ENCODE measurements at regions not wholly inside any gene's neighbourhood (a gene's known extent, or its start where the extent isn't known, plus 50 kb on each side); places are given as distances from the start of the nearest gene placed in this dataset.

GRCh38 chr10:37707829-37708578, 149.4 kb downstream of the ZNF248 start:
- Histone ChIP-seq H3K27me3 (no peaks in the 10 kb centered on the region), H3K27ac (no peak overlapping the region), H3K9me3 (no peaks in the 10 kb centered on the region), H3K4me1 (peaks cover 0 to 27% of the 10 kb centered on the region in 2 donors), H3K4me3 (no peak overlapping the region), H3K36me3 (no peaks in the 10 kb centered on the region)
- no peak for DNase-seq (ENCODE audit: low spot score)
- TF ChIP-seq CTCF (IDR thresholded peaks at IDR 0.05) = peak in 1 of 2 donors; percentile 23

DNA sequence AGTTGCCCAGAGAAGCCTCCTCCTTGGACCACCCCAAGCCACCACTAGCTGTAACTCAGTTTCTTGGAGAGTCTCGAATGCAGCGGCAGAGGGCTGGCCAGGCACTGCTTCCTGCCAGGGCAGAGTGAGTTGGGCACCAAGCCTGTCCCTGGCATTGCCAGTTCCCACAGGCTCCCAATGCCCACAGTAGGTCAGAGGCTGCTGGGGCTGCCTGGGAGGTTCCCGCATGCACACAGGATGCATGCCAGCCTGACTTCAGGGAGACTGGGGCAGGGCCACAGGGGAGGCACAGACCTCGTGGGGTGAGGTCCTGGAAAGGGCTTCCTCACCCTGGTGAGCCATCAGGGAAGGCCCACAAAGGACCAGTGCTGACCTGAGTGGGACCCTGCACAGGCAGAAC, 152.8 kb downstream of the ZNF248 start:
- Histone ChIP-seq H3K4me3 (no peak overlapping the region), H3K4me1 (no peaks in the 10 kb centered on the region), H3K36me3 (no peaks in the 10 kb centered on the region), H3K27ac (no peak overlapping the region), H3K27me3 (no peaks in the 10 kb centered on the region), H3K9me3 (no peaks in the 10 kb centered on the region)
- DNase-seq (ENCODE audit: low spot score) = no peak
- no peak for TF ChIP-seq CTCF (IDR thresholded peaks at IDR 0.05)

DNA sequence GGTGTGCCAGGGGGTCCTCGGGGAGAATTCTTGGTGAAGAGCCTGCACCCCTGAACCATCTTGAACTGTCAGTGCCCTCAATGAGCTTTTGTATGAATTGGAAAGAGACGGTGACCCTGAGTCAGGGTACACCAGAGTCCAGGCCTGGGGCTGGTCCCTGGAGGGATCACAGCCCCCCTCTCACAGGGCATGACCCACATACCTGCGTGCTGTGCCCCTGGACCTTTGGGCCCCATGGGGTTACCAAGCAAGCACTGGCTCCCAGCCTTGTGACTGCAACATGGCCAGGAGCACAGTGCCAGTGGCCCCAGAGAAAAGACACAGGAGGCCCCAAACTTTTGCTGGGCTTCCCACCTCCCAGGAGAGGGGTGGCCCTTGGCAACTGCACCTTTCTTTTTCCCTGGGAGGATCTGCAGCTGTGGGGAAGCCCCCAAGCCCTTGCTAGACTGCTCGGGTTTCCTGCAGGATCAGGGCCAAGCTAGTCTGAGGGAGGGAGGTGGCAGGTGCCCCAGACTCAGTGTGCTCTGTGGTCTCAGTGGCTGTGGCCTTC, 153.5 kb downstream of the ZNF248 start:
- Histone ChIP-seq H3K4me3 (no peak overlapping the region), H3K36me3 (no peaks in the 10 kb centered on the region), H3K9me3 (no peaks in the 10 kb centered on the region), H3K27ac (no peak overlapping the region), H3K27me3 (no peaks in the 10 kb centered on the region), H3K4me1 (no peaks in the 10 kb centered on the region)
- no peak for DNase-seq (ENCODE audit: low spot score)
- no peak for TF ChIP-seq CTCF (IDR thresholded peaks at IDR 0.05)

- Histone ChIP-seq H3K4me1 (no peaks in the 10 kb centered on the region), H3K4me3 (no peak overlapping the region), H3K27ac (no peak overlapping the region), H3K9me3 (no peaks in the 10 kb centered on the region), H3K27me3 (no peaks in the 10 kb centered on the region), H3K36me3 (no peaks in the 10 kb centered on the region)
- DNase-seq (ENCODE audit: low spot score) = no peak
- TF ChIP-seq CTCF (IDR thresholded peaks at IDR 0.05) = no peak
Measured at GRCh38 chr10:37703114-37703513, 154.3 kb downstream of the ZNF248 start.

DNA sequence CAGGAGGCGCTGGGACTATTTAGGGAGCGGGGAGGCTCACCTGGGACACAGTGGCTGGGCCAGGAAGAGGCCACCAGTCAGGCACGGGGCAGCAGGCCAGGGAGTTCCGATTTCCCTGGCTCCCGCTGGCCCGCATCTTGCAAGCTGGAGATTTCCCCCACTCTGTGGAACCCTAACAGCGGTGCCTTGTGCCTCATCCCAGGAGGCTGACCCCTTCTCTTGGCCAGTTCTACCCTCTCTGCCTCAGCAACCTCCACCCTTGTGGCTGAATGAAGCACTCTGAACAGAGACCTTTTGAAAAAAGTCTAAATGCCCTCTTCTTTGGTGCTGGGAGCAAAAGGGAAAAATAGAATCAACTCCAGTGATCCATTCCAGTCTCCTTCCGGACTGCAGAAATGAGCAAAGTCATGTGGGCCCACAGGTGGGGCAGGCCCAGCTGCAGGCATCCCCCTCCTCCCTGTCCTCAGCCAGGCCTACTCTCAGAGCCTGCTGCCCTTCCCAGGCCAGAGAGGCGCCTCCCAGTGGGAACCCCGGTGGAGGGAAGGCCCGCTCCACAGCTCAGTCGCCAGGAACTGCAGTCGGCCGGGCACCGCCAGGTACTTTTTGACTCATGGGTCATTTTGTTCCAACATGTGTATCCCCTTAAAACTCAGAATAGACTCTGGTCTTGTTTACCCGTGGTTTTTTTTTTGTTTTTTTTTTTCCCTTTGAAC, 155.5 kb downstream of the ZNF248 start:
- no peak overlapping the region for H3K27ac ChIP-seq
- no peaks in the 10 kb centered on the region for H3K36me3 ChIP-seq
- DNase-seq (ENCODE audit: low spot score) = no peak

More for the DNA sequence above, 155.5 kb downstream of the ZNF248 start:
- no peak for TF ChIP-seq CTCF (IDR thresholded peaks at IDR 0.05)
- no peaks in the 10 kb centered on the region for H3K9me3 ChIP-seq
- no peak overlapping the region for H3K4me3 ChIP-seq
- H3K4me1 ChIP-seq = no peaks in the 10 kb centered on the region
- no peaks in the 10 kb centered on the region for H3K27me3 ChIP-seq
